GM12878 (cell line): ENCODE measurements at regions not wholly inside any gene's neighbourhood (a gene's known extent, or its start where the extent isn't known, plus 50 kb on each side); places are given as distances from the start of the nearest gene placed in this dataset.

Experiments
- EP300 ChIP-seq, 2 experiments: fragments of 150-350 bp in 1 of 2; IDR thresholded peaks; 2 replicates each; pipeline ENCODE4 v1.6.1; 2011 to 2012; ENCODE audit warnings: low read depth in 2 of 2, low read length in 2 of 2, borderline replicate concordance in 1 of 2, improper control_type of control experiment in 1 of 2, inconsistent platforms in 1 of 2; ENCODE audit not compliant: control insufficient read depth in 1 of 2
- HDAC2 ChIP-seq: fragments of 200-600 bp; sonication (generic); IDR thresholded peaks from 2 replicates; pipeline ENCODE4 v1.6.1; 2017
- TAF1 ChIP-seq: IDR thresholded peaks from 2 replicates; pipeline ENCODE4 v1.6.1; 2011; ENCODE audit warnings: mild to moderate bottlenecking, low read depth, low read length, borderline replicate concordance
- YY1 ChIP-seq: IDR thresholded peaks from 2 replicates; pipeline ENCODE4 v1.6.1; 2011; ENCODE audit warnings: low read depth, mild to moderate bottlenecking, low read length
- ZNF274 ChIP-seq: IDR thresholded peaks from one replicate; pipeline ENCODE4 v1.8.0; 2011; ENCODE audit not compliant: insufficient read length, insufficient read depth
- TF ChIP-seq, protein P1 (sequence below): IDR thresholded peaks from 2 replicates; pipeline ENCODE4 v1.6.1; 2012; ENCODE audit warnings: low read depth, low read length, improper control_type of control experiment
- TF ChIP-seq, protein P2 (sequence below): fragments of 450-650 bp; IDR thresholded peaks from 2 replicates; pipeline ENCODE4 v1.6.1; 2017; ENCODE audit warnings: mild to moderate bottlenecking
- TF ChIP-seq, protein P3 (sequence below): IDR thresholded peaks from 2 replicates; pipeline ENCODE4 v1.6.1; 2011; ENCODE audit warnings: low read depth, low read length, improper control_type of control experiment, borderline replicate concordance
- TF ChIP-seq, protein P4 (sequence below), 3 experiments: IDR thresholded peaks in 2 of 3; conservative IDR thresholded peaks in 1 of 3; 2 replicates each; pipeline ENCODE4 v1.5.1; 2011; ENCODE audit warnings: low read depth in 3 of 3, low read length in 3 of 3, mild to moderate bottlenecking in 3 of 3, control low read depth in 2 of 3, moderate library complexity in 2 of 3, inconsistent platforms in 1 of 3, mixed read lengths in 1 of 3; ENCODE audit not compliant: control insufficient read depth in 2 of 3, insufficient read depth in 1 of 3; ENCODE audit errors: extremely low read depth in 1 of 3
- TF ChIP-seq, protein P5 (sequence below): IDR thresholded peaks from 2 replicates; pipeline ENCODE4 v1.6.1; 2012; ENCODE audit warnings: low read length, inconsistent platforms

DNA sequence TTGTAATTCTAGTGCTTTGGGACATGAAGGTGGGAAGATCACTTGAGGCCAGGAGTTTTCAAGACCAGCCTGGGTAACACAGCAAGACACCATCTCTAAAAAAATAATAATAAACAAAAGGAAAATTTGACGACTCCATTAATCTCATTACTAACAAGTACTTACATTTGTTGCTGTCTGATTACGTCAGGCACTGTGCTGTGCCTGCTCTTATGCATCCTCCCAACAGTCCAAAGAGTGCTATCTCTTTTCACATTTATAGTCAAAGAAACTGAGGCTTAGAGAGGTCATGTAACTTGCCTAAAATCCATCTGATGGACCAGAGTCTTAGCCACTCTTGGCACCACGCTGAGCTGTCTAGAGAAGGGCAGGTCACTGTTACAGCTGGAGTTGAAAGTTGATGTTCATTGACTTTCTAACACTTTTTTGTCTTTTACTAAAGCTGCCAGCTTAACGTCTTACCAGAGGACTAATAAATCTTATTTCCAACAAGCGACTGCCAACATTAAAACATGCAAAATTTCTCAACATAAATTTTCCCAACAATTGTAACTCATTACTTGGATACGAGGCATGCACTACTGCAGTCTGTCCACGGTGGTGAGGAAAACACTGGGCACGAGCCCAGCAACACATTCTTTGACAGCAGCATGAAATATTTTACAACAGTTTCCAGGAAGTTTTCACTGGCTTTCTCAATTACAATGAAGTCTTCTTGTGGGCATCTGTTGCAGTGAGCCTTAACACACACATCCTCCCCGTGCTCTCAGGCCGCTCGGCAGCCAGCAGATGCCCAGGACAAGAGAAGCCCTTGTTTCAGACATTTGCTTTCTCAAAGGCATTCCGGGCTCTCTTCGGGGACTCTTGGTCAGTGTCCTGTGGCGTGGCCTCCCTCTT, 262.9 kb upstream of the PROX1 start:
- TF ChIP-seq, protein P1, sequence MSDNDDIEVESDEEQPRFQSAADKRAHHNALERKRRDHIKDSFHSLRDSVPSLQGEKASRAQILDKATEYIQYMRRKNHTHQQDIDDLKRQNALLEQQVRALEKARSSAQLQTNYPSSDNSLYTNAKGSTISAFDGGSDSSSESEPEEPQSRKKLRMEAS = no peak
- TF ChIP-seq HDAC2 (no peak), YY1 (no peak), TAF1 (no peak), EP300 (IDR thresholded peaks at IDR 0.05; ENCODE audit: borderline replicate concordance in 1 of 2, control insufficient read depth in 1 of 2, low read depth in 2 of 2, low read length in 2 of 2) (no peak), ZNF274 (no peak)
- TF ChIP-seq, protein P2, sequence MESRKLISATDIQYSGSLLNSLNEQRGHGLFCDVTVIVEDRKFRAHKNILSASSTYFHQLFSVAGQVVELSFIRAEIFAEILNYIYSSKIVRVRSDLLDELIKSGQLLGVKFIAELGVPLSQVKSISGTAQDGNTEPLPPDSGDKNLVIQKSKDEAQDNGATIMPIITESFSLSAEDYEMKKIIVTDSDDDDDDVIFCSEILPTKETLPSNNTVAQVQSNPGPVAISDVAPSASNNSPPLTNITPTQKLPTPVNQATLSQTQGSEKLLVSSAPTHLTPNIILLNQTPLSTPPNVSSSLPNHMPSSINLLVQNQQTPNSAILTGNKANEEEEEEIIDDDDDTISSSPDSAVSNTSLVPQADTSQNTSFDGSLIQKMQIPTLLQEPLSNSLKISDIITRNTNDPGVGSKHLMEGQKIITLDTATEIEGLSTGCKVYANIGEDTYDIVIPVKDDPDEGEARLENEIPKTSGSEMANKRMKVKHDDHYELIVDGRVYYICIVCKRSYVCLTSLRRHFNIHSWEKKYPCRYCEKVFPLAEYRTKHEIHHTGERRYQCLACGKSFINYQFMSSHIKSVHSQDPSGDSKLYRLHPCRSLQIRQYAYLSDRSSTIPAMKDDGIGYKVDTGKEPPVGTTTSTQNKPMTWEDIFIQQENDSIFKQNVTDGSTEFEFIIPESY = no peak
- TF ChIP-seq, protein P3, sequence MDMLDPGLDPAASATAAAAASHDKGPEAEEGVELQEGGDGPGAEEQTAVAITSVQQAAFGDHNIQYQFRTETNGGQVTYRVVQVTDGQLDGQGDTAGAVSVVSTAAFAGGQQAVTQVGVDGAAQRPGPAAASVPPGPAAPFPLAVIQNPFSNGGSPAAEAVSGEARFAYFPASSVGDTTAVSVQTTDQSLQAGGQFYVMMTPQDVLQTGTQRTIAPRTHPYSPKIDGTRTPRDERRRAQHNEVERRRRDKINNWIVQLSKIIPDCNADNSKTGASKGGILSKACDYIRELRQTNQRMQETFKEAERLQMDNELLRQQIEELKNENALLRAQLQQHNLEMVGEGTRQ = no peak
- TF ChIP-seq, protein P4, sequence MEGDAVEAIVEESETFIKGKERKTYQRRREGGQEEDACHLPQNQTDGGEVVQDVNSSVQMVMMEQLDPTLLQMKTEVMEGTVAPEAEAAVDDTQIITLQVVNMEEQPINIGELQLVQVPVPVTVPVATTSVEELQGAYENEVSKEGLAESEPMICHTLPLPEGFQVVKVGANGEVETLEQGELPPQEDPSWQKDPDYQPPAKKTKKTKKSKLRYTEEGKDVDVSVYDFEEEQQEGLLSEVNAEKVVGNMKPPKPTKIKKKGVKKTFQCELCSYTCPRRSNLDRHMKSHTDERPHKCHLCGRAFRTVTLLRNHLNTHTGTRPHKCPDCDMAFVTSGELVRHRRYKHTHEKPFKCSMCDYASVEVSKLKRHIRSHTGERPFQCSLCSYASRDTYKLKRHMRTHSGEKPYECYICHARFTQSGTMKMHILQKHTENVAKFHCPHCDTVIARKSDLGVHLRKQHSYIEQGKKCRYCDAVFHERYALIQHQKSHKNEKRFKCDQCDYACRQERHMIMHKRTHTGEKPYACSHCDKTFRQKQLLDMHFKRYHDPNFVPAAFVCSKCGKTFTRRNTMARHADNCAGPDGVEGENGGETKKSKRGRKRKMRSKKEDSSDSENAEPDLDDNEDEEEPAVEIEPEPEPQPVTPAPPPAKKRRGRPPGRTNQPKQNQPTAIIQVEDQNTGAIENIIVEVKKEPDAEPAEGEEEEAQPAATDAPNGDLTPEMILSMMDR (IDR thresholded peaks at IDR 0.05 in 2 of 3, conservative IDR thresholded peaks at IDR 0.05 in 1 of 3; ENCODE audit: control insufficient read depth in 2 of 3, extremely low read depth in 1 of 3, insufficient read depth in 1 of 3, low read depth in 3 of 3, low read length in 3 of 3) = no peak
- TF ChIP-seq, protein P5, sequence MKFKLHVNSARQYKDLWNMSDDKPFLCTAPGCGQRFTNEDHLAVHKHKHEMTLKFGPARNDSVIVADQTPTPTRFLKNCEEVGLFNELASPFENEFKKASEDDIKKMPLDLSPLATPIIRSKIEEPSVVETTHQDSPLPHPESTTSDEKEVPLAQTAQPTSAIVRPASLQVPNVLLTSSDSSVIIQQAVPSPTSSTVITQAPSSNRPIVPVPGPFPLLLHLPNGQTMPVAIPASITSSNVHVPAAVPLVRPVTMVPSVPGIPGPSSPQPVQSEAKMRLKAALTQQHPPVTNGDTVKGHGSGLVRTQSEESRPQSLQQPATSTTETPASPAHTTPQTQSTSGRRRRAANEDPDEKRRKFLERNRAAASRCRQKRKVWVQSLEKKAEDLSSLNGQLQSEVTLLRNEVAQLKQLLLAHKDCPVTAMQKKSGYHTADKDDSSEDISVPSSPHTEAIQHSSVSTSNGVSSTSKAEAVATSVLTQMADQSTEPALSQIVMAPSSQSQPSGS = no peak
